ENCODE measurements at regions not wholly inside any gene's neighbourhood (a gene's known extent, or its start where the extent isn't known, plus 50 kb on each side); places are given as distances from the start of the nearest gene placed in this dataset.
"Not testable (repeated sequence)": the region's sequence is repeated elsewhere in the genome, so short reads cannot be mapped to it uniquely, and the experiment has no call there.

DNA sequence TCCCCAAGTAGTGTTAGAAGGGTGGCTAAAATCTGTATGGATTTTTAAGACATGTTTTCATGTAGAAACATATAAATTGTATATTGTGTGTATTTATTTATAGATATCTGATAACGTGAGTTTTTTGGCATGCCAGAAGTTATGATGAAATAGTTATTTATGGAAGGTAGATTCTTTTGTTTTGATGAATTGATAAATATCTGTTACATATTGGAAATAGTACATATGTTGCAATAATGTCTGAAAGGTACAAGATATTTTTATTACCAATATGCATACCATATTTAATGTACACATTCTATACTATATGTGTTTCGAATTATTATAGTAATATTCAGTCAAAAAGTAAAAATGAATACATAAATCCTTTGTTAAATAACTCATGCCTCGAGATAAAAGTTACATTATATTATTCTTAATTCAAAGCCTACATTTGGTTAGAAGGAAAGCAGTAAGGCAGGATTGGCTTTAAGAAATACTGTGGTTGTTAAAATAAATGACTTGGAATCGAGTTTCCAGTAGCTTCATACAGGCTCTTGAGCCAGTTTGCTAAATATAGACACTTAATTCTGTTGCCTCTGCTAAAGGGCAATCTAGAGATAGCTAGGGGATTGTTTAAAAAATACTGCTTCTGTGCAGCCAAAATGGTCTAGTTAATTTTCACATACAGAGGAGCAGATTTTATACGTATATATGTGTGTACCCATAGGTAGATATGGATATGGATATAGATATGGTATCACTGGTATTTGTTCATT, 1175.1 kb upstream of the B3GALT2 start:
- Mint-ChIP-seq H3K9me3 (no peaks in the 10 kb centered on the region), H3K4me3 (no peak overlapping the region), H3K27me3 (peaks cover 14% of the 10 kb centered on the region), H3K4me1 (no peaks in the 10 kb centered on the region), H3K27ac (no peak overlapping the region)
- ATAC-seq, result no peak
- DNase-seq, result no peak

DNA sequence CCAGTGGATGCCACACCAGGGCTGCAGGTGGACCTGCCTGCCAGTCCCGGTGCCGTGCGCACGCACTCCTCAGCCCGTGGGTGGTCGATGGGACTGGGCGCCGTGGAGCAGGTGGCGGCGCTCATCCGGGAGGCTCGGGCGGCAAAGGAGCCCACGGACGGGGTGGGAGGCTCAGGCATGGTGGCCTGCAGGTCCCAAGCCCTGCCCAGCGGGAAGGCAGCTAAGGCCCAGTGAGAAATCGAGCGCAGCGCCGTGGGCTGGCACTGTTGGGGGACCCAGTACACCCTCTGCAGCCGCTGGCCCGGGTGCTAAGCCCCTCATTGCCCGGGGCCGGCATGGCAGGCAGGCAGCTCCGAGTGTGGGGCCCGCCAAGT, 1171.8 kb upstream of the B3GALT2 start:
- H3K9me3 Mint-ChIP-seq, result no peaks in the 10 kb centered on the region
- ATAC-seq, result no peak
- no peak overlapping the region for H3K27ac Mint-ChIP-seq
- H3K4me3 Mint-ChIP-seq, result no peak overlapping the region
- peaks cover 17% of the 10 kb centered on the region for H3K27me3 Mint-ChIP-seq
- DNase-seq, result no peak
- H3K4me1 Mint-ChIP-seq, result no peaks in the 10 kb centered on the region

DNA sequence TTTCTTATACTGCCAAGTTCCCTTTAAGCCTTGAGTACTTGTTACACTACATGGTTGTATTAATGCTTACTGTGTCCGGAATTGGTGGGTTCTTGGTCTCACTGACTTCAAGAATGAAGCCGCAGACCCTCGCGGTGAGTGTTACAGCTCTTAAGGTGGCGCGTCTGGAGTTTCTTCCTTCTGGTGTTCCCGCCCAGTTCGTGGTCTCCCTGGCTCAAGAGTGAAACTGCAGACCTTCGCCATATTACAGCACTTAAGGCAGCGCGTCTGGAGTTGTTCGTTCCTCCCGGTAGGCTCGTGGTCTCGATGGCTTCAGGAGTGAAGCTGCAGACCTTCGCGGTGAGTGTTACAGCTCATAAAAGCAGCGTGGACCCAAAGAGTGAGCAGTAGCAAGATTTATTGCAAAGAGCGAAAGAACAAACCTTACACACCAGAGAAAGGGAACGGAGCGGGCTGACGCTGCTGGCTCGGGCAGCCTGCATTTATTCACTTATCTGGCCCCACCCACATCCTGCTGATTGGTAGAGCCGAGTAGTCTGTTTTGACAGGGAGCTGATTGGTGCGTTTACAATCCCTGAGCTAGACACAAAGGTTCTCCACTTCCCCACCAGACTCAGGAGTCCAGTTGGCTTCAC, 1171.3 kb upstream of the B3GALT2 start:
- H3K4me1 Mint-ChIP-seq, DNase-seq, H3K4me3 Mint-ChIP-seq, H3K27ac Mint-ChIP-seq, H3K9me3 Mint-ChIP-seq, ATAC-seq: not testable (repeated sequence)
- peaks cover 18% of the 10 kb centered on the region for H3K27me3 Mint-ChIP-seq

DNA sequence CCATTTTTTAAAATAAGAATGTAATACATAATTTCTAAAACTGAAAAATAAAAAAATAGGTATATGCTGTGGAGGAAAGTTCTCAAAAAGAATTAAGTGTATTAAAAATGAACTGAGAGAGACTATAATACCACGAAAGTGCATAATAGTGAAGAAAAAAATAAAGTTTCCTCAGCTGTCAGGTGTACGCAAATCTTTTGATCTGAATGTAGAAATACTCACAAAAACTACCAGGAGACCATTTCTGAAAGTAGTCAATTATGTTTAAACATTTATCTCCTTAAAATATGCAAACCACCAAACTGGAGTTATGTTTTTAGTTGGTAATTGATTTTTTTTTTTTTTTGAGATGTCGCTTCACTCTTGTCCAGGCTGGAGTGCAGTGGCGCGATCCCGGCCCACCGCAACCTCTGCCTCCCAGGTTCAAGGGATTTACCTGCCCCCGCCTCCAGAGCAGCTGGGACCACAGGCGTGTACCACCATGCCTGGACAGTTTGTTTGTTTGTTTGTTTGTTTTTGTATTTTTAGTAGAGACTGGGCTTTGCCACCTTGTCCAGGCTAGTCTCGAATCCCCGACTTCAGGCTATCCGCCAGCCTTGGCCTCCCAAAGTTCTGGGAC, 1169.2 kb upstream of the B3GALT2 start:
- Mint-ChIP-seq H3K9me3 (no peaks in the 10 kb centered on the region), H3K4me3 (no peak overlapping the region), H3K27ac (no peak overlapping the region), H3K4me1 (no peaks in the 10 kb centered on the region), H3K27me3 (peaks cover 7% of the 10 kb centered on the region)
- DNase-seq (no peak), ATAC-seq (no peak)

- H3K4me3 Mint-ChIP-seq, result no peak overlapping the region
- no peak overlapping the region for H3K27ac Mint-ChIP-seq
- H3K4me1 Mint-ChIP-seq, result no peaks in the 10 kb centered on the region
- no peaks in the 10 kb centered on the region for H3K9me3 Mint-ChIP-seq
- no peak for ATAC-seq
- no peak for DNase-seq
- H3K27me3 Mint-ChIP-seq, result peaks cover 15% of the 10 kb centered on the region
These were observed 1166.7 kb upstream of the B3GALT2 start for GRCh38 chr1:194353121-194353520.

- no peak overlapping the region for H3K27ac Mint-ChIP-seq
These were observed 1160.8 kb upstream of the B3GALT2 start for GRCh38 chr1:194347200-194347599.

DNA sequence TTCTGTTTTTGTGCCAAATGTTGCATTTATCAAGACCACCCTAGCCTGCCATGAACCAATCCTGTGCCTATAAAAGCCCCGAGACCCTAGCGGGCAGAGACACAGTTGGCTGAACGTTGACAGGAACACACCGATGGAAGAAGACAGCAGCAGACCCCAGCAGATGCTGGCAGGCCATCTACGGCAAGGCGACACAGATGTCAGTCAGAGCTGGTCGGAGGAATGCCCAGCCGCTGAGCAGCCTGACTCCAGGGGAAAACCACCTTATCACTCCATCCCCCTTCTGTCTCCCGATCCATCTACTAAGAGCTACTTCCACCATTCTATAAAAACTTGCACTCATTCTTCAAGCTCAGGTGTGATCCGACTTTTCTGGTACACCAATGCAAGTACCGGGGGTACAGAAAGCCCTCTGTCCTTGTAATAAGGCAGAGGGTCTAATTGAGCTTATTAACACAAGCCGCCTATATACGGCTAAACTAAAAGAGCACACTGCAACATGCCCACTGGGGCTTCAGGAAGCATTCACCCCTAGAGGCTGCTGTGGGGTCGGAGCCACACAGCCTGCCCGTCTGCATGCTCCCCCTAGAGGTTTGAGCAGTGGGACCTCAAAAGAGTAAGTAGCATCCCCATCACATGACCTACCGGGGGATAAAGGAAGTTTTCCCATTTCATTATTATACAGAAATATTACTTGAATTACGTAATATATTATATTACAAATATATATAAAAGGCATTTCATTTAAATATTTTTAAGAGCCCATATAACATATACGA, 1156.3 kb upstream of the B3GALT2 start:
- Mint-ChIP-seq H3K9me3 (no peaks in the 10 kb centered on the region), H3K27me3 (peaks cover 2% of the 10 kb centered on the region), H3K27ac (no peak overlapping the region), H3K4me1 (peaks cover 11% of the 10 kb centered on the region), H3K4me3 (no peak overlapping the region)
- DNase-seq (no peak), ATAC-seq (no peak)

More at GRCh38 chr1:194347200-194347599, 1160.8 kb upstream of the B3GALT2 start:
- no peak for DNase-seq
- H3K4me1 Mint-ChIP-seq, result no peaks in the 10 kb centered on the region
- no peaks in the 10 kb centered on the region for H3K9me3 Mint-ChIP-seq
- no peak for ATAC-seq
- H3K27me3 Mint-ChIP-seq, result peaks cover 13% of the 10 kb centered on the region
- no peak overlapping the region for H3K4me3 Mint-ChIP-seq

GRCh38 chr1:194341587-194341986, 1155.2 kb upstream of the B3GALT2 start:
- H3K27ac Mint-ChIP-seq, result no peak overlapping the region

GRCh38 chr1:194339471-194339870, 1153.1 kb upstream of the B3GALT2 start:
- DNase-seq (no peak), ATAC-seq (no peak)
- Mint-ChIP-seq H3K27ac (no peak overlapping the region), H3K4me3 (no peak overlapping the region), H3K4me1 (peaks cover 17% of the 10 kb centered on the region), H3K9me3 (no peaks in the 10 kb centered on the region), H3K27me3 (no peaks in the 10 kb centered on the region)

More at GRCh38 chr1:194341587-194341986, 1155.2 kb upstream of the B3GALT2 start:
- no peak overlapping the region for H3K4me3 Mint-ChIP-seq
- H3K9me3 Mint-ChIP-seq, result no peaks in the 10 kb centered on the region
- no peaks in the 10 kb centered on the region for H3K27me3 Mint-ChIP-seq
- peaks cover 11% of the 10 kb centered on the region for H3K4me1 Mint-ChIP-seq
- DNase-seq (no peak), ATAC-seq (peak; percentile 83)

DNA sequence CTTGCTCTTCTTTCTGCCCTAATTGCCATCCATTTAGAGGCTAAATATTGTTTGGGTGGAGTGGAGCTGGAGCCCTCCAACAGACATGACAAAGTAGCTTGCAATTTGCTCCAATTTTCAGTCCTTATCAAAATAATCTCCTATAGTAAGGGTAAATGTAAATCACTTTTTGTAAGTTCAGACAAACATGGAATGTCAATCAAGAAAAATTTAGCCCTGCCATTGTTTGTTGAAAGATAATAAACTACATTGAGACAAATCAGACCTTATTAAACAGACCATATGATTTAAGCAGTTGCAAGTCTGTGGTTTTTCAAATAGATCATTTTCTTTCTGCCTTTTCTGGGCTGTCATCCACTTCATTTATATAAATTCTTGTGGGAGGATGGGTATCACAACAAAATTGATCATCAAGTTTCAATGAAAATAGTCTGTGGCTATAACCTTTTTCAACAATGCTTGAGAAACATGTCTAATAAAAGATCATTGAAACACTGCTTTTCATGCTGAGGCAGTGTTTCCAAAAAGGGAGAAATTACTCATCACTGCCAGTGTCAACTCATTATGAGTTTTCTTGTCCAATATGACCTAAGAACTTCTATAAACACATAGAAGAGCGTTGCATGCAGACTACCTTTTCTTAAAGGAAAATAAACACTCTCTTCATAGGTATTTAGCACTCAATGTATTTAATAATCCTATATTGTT, 1152.0 kb upstream of the B3GALT2 start:
- H3K4me3 Mint-ChIP-seq, result peak overlapping the region in 1 of 2 donors; percentile 4
- DNase-seq, result peak in 1 of 2 donors; percentile 14
- no peaks in the 10 kb centered on the region for H3K27me3 Mint-ChIP-seq
- ATAC-seq, result peak; percentile 89
- H3K4me1 Mint-ChIP-seq, result peaks cover 17% of the 10 kb centered on the region
- peak overlapping the region in 1 of 2 donors; percentile 90 for H3K27ac Mint-ChIP-seq
- H3K9me3 Mint-ChIP-seq, result no peaks in the 10 kb centered on the region

DNA sequence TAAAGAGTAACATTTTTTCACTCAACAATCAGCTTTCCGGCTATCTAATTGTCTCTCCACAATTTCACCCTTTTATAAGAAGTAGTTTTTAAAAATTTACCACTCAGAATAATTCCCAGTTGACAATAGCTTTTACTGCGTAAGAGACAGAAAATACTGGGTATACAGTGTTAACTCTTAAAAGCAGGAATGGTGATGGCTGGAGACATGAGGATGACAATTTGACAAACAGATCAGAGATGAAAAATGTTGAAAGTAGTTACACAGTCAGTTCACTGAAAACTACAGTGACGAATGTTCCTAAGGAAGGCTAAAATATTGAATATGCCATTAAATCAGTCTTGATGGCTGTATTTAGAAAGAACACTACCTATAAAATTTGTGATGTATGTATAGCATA, 1146.8 kb upstream of the B3GALT2 start:
- Mint-ChIP-seq H3K4me3 (no peak overlapping the region), H3K27ac (no peak overlapping the region), H3K9me3 (no peaks in the 10 kb centered on the region), H3K4me1 (peaks cover 10% of the 10 kb centered on the region), H3K27me3 (no peaks in the 10 kb centered on the region)
- no peak for DNase-seq
- ATAC-seq, result no peak

DNA sequence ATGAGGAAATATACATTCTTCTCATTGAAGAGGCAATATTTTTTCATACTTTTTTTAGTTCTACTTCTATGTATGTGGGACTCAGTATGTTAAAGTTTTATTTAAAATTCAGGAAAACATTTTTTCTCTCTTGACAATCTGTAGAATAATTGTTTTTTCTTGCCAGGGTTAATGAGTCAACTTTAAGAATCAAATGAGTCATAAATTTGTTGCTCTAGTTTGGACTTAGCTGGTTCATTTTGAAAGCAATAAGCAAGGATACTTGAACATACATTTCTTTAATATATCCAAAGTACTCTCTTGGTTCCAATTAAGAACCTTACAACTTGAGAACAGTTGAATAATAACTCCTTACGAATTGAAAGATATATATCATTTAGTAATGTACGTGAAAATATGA, 1145.3 kb upstream of the B3GALT2 start:
- Mint-ChIP-seq H3K9me3 (no peaks in the 10 kb centered on the region), H3K27me3 (no peaks in the 10 kb centered on the region), H3K4me1 (peaks cover 6% of the 10 kb centered on the region), H3K4me3 (no peak overlapping the region), H3K27ac (no peak overlapping the region)
- no peak for DNase-seq
- ATAC-seq, result no peak

GRCh38 chr1:194322751-194323150, 1136.3 kb upstream of the B3GALT2 start:
- DNase-seq (no peak), ATAC-seq (no peak)
- no peak overlapping the region for H3K27ac Mint-ChIP-seq
- H3K9me3 Mint-ChIP-seq, result no peaks in the 10 kb centered on the region
- H3K4me1 Mint-ChIP-seq, result no peaks in the 10 kb centered on the region
- no peak overlapping the region for H3K4me3 Mint-ChIP-seq
- no peaks in the 10 kb centered on the region for H3K27me3 Mint-ChIP-seq

DNA sequence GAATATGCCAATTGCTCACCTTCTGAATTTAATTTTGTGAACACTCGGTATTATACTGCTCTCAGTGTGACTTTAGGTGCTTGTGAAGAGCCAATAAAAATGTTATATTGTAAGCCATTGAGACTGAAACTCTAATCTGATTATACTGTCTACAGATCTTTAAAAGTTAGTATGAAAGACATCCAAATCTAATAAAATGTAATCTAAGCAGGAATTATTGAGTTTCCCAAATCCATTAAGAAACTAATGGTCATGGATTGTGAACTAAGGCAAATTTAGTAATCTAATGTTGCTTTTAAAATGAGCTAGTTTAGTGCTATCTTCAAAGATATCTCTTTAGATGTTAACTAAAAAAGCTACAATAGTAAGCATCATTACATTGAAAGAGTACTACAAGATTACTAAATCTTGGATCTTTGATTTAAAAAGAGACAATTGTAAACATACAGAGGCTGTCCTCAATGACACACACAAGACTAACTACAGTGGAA, 1132.4 kb upstream of the B3GALT2 start:
- H3K4me1 Mint-ChIP-seq, result no peaks in the 10 kb centered on the region
- no peak for ATAC-seq

DNA sequence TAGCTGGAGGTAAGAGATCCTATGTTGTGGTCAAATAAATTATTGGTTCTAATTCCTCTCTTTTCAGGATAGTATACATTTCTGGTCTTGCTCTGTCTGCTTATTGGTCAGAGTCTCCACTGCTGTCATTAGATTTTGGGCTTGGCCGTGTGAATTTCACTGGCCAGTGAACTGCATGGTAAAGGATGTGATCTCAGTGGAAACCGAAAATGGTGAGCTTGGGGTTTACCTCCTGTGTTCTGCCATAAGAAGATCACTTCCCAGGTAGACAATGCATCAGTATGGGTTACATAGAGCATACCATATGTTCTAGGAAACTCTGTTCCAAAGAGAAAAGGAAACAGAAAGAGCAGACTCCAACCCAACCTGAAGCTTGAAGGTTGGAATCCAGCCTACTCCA, 1123.3 kb upstream of the B3GALT2 start:
- no peak for ATAC-seq

More for the DNA sequence above, 1132.4 kb upstream of the B3GALT2 start:
- Mint-ChIP-seq H3K27me3 (no peaks in the 10 kb centered on the region), H3K9me3 (no peaks in the 10 kb centered on the region), H3K27ac (no peak overlapping the region), H3K4me3 (no peak overlapping the region)
- DNase-seq, result no peak

More for the DNA sequence above, 1123.3 kb upstream of the B3GALT2 start:
- H3K4me3 Mint-ChIP-seq, result no peak overlapping the region
- H3K27ac Mint-ChIP-seq, result no peak overlapping the region
- no peak for DNase-seq
- no peaks in the 10 kb centered on the region for H3K27me3 Mint-ChIP-seq
- H3K4me1 Mint-ChIP-seq, result no peaks in the 10 kb centered on the region
- H3K9me3 Mint-ChIP-seq, result no peaks in the 10 kb centered on the region
